H1 (cell line): ENCODE measurements at regions not wholly inside any gene's neighbourhood (a gene's known extent, or its start where the extent isn't known, plus 50 kb on each side); places are given as distances from the start of the nearest gene placed in this dataset.

Source experiments
- TF ChIP-seq, protein P1 (sequence below): fragments of 300-600 bp; sonication (generic); IDR thresholded peaks from 2 replicates; pipeline ENCODE4 v1.7.1; 2012; ENCODE audit warnings: low read length, moderate library complexity, mild to moderate bottlenecking, inconsistent platforms; ENCODE audit not compliant: insufficient replicate concordance

DNA sequence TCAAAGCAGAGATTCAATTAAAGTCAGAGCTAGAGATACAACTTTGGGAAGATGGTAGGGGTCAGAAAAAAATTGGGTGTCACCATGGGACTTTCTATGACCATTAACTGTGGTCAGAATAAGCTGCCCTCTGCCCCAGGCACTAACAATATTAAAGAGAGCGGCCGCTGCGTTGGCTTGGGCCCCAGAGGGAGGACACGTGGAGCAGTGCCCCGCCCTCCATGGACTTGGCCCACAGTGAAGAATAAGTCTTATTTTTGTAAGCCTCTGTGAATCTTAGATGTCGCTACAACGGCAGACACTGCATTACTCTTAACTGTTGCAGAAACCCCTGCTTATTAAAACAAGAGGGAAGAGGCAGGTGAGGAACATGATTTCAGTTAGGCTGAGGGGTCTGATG lies 172.7 kb downstream of the UQCRFS1 start (continued):
- TF ChIP-seq, protein P1, sequence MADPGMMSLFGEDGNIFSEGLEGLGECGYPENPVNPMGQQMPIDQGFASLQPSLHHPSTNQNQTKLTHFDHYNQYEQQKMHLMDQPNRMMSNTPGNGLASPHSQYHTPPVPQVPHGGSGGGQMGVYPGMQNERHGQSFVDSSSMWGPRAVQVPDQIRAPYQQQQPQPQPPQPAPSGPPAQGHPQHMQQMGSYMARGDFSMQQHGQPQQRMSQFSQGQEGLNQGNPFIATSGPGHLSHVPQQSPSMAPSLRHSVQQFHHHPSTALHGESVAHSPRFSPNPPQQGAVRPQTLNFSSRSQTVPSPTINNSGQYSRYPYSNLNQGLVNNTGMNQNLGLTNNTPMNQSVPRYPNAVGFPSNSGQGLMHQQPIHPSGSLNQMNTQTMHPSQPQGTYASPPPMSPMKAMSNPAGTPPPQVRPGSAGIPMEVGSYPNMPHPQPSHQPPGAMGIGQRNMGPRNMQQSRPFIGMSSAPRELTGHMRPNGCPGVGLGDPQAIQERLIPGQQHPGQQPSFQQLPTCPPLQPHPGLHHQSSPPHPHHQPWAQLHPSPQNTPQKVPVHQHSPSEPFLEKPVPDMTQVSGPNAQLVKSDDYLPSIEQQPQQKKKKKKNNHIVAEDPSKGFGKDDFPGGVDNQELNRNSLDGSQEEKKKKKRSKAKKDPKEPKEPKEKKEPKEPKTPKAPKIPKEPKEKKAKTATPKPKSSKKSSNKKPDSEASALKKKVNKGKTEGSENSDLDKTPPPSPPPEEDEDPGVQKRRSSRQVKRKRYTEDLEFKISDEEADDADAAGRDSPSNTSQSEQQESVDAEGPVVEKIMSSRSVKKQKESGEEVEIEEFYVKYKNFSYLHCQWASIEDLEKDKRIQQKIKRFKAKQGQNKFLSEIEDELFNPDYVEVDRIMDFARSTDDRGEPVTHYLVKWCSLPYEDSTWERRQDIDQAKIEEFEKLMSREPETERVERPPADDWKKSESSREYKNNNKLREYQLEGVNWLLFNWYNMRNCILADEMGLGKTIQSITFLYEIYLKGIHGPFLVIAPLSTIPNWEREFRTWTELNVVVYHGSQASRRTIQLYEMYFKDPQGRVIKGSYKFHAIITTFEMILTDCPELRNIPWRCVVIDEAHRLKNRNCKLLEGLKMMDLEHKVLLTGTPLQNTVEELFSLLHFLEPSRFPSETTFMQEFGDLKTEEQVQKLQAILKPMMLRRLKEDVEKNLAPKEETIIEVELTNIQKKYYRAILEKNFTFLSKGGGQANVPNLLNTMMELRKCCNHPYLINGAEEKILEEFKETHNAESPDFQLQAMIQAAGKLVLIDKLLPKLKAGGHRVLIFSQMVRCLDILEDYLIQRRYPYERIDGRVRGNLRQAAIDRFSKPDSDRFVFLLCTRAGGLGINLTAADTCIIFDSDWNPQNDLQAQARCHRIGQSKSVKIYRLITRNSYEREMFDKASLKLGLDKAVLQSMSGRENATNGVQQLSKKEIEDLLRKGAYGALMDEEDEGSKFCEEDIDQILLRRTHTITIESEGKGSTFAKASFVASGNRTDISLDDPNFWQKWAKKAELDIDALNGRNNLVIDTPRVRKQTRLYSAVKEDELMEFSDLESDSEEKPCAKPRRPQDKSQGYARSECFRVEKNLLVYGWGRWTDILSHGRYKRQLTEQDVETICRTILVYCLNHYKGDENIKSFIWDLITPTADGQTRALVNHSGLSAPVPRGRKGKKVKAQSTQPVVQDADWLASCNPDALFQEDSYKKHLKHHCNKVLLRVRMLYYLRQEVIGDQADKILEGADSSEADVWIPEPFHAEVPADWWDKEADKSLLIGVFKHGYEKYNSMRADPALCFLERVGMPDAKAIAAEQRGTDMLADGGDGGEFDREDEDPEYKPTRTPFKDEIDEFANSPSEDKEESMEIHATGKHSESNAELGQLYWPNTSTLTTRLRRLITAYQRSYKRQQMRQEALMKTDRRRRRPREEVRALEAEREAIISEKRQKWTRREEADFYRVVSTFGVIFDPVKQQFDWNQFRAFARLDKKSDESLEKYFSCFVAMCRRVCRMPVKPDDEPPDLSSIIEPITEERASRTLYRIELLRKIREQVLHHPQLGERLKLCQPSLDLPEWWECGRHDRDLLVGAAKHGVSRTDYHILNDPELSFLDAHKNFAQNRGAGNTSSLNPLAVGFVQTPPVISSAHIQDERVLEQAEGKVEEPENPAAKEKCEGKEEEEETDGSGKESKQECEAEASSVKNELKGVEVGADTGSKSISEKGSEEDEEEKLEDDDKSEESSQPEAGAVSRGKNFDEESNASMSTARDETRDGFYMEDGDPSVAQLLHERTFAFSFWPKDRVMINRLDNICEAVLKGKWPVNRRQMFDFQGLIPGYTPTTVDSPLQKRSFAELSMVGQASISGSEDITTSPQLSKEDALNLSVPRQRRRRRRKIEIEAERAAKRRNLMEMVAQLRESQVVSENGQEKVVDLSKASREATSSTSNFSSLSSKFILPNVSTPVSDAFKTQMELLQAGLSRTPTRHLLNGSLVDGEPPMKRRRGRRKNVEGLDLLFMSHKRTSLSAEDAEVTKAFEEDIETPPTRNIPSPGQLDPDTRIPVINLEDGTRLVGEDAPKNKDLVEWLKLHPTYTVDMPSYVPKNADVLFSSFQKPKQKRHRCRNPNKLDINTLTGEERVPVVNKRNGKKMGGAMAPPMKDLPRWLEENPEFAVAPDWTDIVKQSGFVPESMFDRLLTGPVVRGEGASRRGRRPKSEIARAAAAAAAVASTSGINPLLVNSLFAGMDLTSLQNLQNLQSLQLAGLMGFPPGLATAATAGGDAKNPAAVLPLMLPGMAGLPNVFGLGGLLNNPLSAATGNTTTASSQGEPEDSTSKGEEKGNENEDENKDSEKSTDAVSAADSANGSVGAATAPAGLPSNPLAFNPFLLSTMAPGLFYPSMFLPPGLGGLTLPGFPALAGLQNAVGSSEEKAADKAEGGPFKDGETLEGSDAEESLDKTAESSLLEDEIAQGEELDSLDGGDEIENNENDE: no peak
